ENCODE measurements at regions not wholly inside any gene's neighbourhood (a gene's known extent, or its start where the extent isn't known, plus 50 kb on each side); places are given as distances from the start of the nearest gene placed in this dataset.
"Not testable (repeated sequence)": the region's sequence is repeated elsewhere in the genome, so short reads cannot be mapped to it uniquely, and the experiment has no call there.

- not testable (repeated sequence) for TF ChIP-seq CTCF (conservative IDR thresholded peaks at IDR 0.05); ZFX (IDR thresholded peaks at IDR 0.05)
These were observed 331.8 kb upstream of the PLGLB1 start for GRCh38 chr2:87353408-87353807.
